AG04450 (cell line): ENCODE measurements at regions not wholly inside any gene's neighbourhood (a gene's known extent, or its start where the extent isn't known, plus 50 kb on each side); places are given as distances from the start of the nearest gene placed in this dataset.

Source experiments
- CTCF ChIA-PET: fragments of 300-600, 350-600 bp; formaldehyde crosslinking; extraction: SDS; loops from one replicate; lab custom pipeline; 2022; ENCODE audit warnings: antibody characterized with exemption, inconsistent platforms; lab: Charles Lee
- POLR2A ChIA-PET: fragments of 350-600 bp; formaldehyde crosslinking; extraction: SDS; loops from one replicate; lab custom pipeline; 2021; ENCODE audit warnings: antibody characterized with exemption, inconsistent platforms; lab: Yijun Ruan, JAX
- DNase-seq: peaks from one replicate; pipeline ENCODE4 v3.0.0-alpha.2; 2011; ENCODE audit warnings: low read depth, low spot score
- H3K27ac ChIP-seq: one replicate; pipeline ENCODE4 v1.5.1; 2012; ENCODE audit warnings: low read depth, low read length, control low read depth
- H3K27me3 ChIP-seq: one replicate; pipeline ENCODE4 v1.6.0; 2012; ENCODE audit warnings: low read length; ENCODE audit not compliant: control insufficient read depth, insufficient read depth
- H3K4me3 ChIP-seq: 2 replicates; pipeline ENCODE4 v1.5.1; 2011; ENCODE audit warnings: mild to moderate bottlenecking, low read depth, low read length, control low read depth
- H3K9me3 ChIP-seq: 2 replicates; pipeline ENCODE4 v1.5.1; 2012; ENCODE audit warnings: low read length; ENCODE audit not compliant: control insufficient read depth, insufficient read depth
- TF ChIP-seq, protein P1 (sequence below): IDR thresholded peaks from 2 replicates; pipeline ENCODE4 v1.5.1; 2011; ENCODE audit warnings: low read depth, low read length, control low read depth, inconsistent platforms

DNA sequence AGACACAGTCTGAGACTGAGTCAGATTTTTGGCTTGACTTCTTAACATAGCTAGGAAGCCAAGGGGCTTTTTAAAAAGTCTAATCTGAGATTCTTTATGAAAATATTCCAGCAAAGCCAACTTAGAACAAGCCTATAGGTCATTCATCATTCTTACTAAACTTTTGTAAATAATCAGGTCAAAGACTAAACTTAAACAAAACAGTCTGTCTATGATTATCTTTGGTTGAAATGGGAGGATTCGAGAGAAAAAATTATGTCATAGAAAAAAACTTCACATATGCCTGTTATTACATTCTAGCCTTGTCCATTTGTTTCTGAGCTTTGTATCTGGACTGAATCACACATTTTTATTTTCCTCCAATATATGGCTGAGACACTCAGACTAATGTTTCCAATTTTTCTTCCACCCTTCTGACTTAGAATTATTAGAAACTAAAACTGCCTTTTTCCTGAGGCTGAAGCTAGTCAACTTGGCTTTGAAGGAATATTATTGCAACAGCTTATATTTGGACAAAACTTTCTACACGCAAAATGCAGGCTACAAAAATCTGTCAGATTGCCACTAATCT, 83.3 kb downstream of the ETS2 start:
- TF ChIP-seq, protein P1, sequence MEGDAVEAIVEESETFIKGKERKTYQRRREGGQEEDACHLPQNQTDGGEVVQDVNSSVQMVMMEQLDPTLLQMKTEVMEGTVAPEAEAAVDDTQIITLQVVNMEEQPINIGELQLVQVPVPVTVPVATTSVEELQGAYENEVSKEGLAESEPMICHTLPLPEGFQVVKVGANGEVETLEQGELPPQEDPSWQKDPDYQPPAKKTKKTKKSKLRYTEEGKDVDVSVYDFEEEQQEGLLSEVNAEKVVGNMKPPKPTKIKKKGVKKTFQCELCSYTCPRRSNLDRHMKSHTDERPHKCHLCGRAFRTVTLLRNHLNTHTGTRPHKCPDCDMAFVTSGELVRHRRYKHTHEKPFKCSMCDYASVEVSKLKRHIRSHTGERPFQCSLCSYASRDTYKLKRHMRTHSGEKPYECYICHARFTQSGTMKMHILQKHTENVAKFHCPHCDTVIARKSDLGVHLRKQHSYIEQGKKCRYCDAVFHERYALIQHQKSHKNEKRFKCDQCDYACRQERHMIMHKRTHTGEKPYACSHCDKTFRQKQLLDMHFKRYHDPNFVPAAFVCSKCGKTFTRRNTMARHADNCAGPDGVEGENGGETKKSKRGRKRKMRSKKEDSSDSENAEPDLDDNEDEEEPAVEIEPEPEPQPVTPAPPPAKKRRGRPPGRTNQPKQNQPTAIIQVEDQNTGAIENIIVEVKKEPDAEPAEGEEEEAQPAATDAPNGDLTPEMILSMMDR, result no peak
- ChIA-PET POLR2A (no interaction called here), CTCF (no interaction called here)
- Histone ChIP-seq H3K4me3 (no peak overlapping the region), H3K9me3 (peaks cover 8% of the 10 kb centered on the region), H3K27ac (no peak overlapping the region), H3K27me3 (no peaks in the 10 kb centered on the region)
- DNase-seq, result no peak

DNA sequence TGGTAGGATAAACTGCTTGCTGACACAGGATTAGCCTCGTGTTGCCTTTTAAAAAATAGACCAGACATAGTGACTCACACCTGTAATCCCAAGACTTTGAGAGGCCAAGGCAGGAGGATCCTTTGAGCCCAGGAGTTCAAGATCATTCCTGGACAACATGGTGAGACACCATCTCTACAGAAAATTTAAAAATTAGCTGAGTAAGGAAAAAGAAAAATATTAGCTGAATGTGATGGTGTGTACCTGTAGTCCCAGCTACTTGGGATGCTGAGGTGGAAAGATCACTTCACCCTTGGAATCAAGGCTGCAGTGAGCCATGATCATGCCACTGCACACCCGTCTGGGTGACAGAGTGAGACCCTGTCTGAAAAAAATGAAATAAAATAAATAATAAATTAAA, 82.0 kb downstream of the ETS2 start:
- no peak for DNase-seq
- no peak overlapping the region for H3K27ac ChIP-seq
- no peaks in the 10 kb centered on the region for H3K27me3 ChIP-seq
- CTCF ChIA-PET, result interaction anchor here (0.7 kb wide), 1 partner anchor 33 kb away, joined by 6 read pairs; no protein-coding TSS in a partner anchor
- H3K4me3 ChIP-seq, result no peak overlapping the region
- POLR2A ChIA-PET, result no interaction called here
- peaks cover 8% of the 10 kb centered on the region for H3K9me3 ChIP-seq
- TF ChIP-seq, protein P1, result no peak

DNA sequence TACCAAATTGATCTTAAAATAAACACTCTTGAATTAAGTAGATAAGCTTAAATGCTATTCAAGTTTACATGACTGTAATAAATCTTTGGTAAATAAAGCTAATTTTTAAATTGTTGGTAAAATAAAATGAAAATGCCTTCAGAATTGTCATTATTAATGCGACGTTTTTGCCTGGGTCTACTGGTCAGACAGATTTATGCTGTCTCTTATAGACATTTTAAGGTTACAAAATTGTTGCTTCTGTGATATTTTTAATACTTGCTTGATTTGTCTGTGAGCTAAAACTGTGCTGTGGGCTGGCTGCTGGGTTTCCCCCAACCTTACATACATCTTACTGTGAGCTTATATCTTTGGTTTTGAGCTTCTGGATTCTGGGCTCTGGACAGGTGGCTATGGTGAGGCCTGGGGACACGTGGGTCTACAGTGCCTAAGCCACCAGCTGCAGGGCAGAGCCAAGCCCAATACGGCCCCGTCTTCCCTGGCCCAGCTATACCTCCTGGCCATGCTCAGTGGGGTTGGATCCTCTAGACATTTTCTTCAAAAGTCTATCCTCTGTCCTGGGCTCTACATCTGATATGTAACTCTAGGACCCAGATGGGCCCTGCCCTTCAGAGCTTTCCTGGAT, 81.4 kb downstream of the ETS2 start:
- CTCF ChIA-PET, result no interaction called here
- POLR2A ChIA-PET, result no interaction called here
- TF ChIP-seq, protein P1, result no peak
- H3K27ac ChIP-seq, result no peak overlapping the region
- peaks cover 10% of the 10 kb centered on the region for H3K9me3 ChIP-seq
- H3K4me3 ChIP-seq, result no peak overlapping the region
- H3K27me3 ChIP-seq, result no peaks in the 10 kb centered on the region
- no peak for DNase-seq

DNA sequence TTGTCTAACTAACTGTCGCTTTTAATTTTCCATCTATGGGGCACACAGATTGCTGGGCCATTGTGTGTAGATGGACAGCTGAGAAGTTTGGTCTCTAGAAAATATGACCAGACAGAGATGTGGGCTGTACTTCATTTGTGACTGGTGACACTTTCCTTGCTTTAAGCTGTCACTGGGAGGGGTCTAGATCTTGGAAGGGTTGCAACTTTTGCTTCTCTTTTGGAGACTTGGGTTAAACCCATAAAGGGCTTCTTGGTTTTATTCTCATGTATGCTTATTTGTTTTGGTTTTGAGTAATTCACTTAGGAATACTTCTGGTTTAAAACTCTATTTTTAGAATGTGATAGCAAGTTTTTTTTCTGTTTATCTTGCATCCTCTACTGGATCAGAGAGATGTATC, 80.2 kb downstream of the ETS2 start:
- POLR2A ChIA-PET, result no interaction called here
- no peak for DNase-seq
- no peak overlapping the region for H3K4me3 ChIP-seq
- H3K27ac ChIP-seq, result no peak overlapping the region
- peaks cover 10% of the 10 kb centered on the region for H3K9me3 ChIP-seq
- TF ChIP-seq, protein P1, result no peak
- no peaks in the 10 kb centered on the region for H3K27me3 ChIP-seq
- CTCF ChIA-PET, result no interaction called here

DNA sequence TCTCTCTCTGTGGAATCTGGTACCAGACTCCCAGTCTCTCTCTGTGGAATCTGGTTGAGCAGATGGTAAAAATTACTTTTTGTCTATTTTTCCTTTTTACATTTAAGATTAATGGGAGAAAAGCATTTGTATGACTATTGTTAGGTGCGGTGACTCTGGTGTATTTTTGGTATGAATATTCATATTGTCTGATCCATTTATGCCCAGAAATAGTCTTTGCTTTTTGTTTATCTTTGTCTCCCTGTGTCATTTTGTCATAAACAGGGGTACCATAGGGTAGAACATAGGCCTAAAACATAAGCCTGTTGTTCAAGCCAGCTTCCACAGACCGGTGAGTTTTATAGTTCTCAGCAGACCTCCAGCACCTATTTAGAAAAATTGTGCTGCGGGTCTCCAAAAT, 78.7 kb downstream of the ETS2 start:
- ChIA-PET CTCF (no interaction called here), POLR2A (no interaction called here)
- TF ChIP-seq, protein P1, result no peak
- Histone ChIP-seq H3K27me3 (no peaks in the 10 kb centered on the region), H3K9me3 (peaks cover 10% of the 10 kb centered on the region), H3K4me3 (no peak overlapping the region), H3K27ac (no peak overlapping the region)
- no peak for DNase-seq
